ENCODE measurements at regions not wholly inside any gene's neighbourhood (a gene's known extent, or its start where the extent isn't known, plus 50 kb on each side); places are given as distances from the start of the nearest gene placed in this dataset.
"Not testable (repeated sequence)": the region's sequence is repeated elsewhere in the genome, so short reads cannot be mapped to it uniquely, and the experiment has no call there.

GRCh38 chr3:25844891-25845290, 55.0 kb downstream of the OXSM start:
- no peak for DNase-seq

GRCh38 chr3:25846282-25846681, 56.4 kb downstream of the OXSM start:
- no peak for DNase-seq

- no peak for DNase-seq
Observed at GRCh38 chr3:25849091-25849490, 59.2 kb downstream of the OXSM start.

DNA sequence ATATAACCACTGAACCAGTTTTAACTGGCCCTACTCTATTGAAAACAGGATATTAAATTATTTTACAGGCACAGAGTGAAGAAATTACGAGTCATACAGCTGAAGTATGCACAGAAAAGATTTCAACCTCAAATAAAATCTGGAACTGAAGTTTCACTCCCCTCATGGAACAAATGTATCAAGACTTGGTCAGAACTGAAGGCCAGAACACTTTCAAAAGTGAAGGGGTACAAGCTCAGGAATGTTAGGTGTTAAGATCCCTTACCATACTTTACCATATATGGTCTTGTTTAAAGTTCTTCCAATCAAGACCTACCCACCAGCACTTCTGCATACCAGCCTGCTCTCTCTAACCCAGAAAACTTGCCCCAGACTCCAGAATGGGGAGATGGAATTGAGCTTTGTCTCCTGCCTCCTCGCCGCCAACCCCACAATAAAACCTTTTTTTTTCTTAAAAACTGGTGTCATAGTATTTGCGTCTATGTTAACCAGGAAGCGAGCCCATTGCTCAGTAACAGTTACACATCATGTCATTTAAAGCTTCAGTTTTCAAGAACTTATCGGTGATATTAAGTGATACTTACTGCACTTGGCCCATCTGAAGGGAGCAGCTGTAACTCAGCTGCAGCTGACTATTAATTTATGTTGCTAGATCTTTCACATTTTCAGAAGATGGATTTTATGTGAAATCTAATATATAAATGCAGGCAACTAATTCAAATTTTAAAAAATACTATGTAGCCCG, 59.9 kb downstream of the OXSM start:
- no peak for DNase-seq

DNA sequence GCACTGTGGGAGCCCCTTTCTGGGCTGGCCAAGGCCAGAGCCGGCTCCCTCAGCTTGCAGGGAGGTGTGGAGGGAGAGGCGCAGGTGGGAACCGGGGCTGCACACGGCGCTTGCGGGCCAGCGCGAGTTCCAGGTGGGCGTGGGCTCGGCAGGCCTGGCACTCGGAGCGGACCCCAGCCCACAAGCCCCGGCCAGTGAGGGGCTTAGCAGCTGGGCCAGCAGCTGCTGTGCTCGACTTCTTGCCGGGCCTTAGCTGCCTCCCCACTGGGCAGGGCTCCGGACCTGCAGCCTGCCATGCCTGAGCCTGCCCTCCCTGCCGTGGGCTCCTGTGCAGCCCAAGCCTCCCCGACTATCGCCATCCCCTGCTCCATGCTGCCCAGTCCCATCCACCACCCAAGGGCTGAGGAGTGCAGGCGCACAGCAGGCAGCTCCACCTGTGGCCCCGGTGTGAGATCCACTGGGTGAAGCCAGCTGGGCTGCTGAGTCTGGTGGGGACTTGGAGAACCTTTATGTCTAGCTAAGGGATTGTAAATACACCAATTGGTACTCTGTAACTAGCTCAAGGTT, 61.9 kb downstream of the OXSM start:
- DNase-seq, result not testable (repeated sequence)

DNA sequence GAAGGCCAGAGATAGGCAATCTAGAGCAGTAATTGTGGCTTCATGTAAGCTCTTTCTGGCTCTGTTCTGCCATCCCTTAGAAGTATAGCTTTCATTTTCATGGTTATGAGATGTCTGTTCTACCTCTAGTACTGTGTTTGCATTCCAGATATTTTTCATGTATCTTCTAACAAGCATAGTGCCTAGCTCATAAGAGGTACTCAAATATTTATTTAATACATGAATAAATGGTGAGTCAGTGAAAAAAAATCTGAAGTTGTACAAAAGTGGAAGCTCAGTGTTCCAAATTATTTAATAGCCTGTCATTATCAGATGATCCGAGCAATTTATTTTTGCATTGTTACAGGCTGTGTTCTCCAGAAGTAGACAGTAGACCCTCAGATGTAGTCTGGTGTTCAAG, 64.3 kb downstream of the OXSM start:
- no peak for DNase-seq

DNA sequence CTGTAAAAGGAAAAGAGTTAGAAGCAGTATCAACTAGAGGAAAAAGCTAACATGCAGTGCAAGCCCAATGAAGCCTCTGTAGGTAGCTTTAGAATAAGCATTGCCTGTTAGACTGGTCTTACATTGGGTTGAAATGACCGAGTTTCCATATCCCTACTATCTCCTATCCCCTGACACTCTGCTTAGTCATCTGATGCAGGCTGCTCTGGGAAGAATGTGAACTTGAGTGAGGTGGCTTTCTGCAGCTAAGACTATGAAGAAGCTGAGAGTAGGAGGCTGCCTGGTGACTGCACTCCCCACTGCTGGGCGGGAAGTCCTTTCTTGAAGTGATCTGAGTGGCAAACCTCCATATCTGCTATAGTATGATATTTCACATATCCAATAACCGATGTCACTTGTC, 64.7 kb downstream of the OXSM start:
- no peak for DNase-seq

- DNase-seq, result no peak
Observed at GRCh38 chr3:25855266-25855784, 65.4 kb downstream of the OXSM start.

GRCh38 chr3:25856902-25857518, 67.1 kb downstream of the OXSM start:
- peak; percentile 2 for DNase-seq

DNA sequence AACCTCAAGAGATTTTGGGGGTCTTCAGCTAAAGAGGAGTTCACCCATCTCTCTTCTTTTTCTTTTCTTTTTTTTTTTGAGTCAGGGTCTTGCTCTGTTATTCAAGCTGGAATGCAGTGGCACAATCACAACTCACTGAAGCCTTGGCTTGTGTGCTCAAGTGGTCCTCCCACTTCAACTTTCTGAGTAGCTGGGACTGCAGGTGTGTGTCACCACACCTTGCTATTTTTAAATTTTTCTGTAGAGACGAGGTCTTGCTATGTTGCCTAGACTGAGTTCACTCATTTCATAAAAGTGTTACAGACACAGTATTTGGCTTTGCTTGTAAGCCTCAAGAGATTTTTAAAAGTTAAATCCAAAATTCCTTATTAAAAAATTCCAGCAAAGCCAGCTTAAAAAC, 71.7 kb downstream of the OXSM start:
- DNase-seq, result no peak

DNA sequence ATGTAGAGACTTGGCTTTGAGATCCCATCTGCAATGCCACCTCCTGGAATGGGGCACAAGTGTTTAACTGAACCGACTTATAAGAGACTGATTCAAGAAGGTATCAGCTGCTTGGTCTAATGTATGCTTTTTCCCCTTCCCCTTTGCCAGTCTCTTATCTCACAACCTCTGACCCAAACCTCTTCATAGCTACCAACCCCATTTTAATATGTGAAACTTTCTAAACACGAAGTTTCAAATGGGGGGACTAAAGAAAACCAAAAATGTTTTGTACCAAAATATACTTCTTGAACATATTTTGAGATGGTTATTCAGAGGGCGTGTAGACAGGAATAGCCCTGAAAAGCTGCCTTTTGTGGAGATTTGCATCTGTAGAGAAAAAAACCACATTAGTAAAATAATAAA, 73.1 kb downstream of the OXSM start:
- DNase-seq, result no peak

- no peak for DNase-seq
Observed at GRCh38 chr3:25863416-25863959, 73.6 kb downstream of the OXSM start.

- DNase-seq, result no peak
Observed at GRCh38 chr3:25870452-25870851, 80.6 kb downstream of the OXSM start.

DNA sequence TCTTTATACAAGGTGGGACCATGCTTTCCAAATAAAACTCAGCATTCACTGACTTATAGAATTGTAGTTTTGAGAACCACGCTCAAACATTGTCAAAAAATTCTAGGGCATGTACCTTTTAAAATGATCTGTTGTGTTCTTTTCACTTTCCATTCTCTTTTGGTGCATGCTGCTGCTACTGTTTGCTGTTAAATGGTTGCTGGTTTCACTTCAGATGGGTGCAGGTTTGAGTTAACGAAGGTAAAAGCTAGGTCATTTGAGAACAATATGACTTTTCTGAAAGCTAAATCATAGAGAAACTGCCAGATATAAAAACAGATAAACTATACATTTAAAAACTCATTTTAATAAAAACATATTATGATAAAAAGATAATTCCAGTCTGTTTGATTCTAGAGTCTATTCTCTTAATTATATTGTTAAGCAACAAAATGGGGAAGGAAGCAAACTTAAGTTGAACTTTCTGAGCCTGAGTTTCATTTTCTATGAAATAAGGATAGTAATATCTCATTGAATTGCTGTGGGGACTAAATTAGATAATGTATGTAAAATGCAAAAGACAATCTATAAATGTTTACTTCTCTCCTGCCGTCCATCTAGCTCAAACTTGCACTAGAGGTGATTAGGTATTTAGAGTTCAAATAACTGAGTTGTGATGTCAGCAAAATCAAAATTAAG, 82.4 kb downstream of the OXSM start:
- DNase-seq, result no peak

GRCh38 chr3:25883492-25883891, 93.6 kb downstream of the OXSM start:
- no peak for DNase-seq

DNA sequence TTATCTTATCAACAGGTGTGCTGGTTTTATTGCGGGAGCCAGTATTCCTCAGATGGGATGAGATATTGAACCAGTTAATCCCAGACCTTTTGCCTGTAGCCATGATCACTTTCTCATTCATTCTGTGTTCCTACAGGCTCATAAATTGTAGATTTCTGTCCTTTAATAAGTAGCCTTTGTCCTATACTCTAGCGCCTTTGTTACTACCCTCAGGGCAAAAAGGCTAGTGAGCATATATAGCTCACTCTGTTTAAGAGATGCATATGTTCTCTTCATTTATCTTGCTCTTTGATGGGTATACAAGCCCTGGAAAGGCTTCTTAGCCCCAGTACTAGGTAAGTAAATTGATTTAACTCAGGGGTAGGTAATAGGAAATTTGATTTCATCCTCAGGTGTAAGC, 95.1 kb downstream of the OXSM start:
- DNase-seq, result no peak

DNA sequence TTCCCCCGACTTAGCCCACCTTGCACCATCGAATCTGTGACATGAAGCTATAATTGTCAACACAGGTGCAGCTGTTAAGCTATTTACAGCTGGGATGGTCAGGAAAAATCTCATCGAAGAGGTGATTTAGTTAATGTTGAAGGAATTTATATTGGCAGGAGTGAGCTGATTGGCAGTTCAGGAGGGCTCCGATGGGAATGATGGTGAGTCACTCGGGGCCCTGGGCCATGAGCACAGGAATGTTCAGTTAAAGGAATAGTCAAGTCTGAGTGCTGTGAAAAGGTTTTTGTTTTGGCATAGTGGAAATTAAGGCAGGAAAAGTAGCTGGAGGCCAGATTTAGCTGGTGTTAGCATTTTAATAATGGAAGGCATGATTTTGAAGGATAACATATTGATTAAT, 95.7 kb downstream of the OXSM start:
- no peak for DNase-seq

GRCh38 chr3:25887907-25888306, 98.0 kb downstream of the OXSM start:
- DNase-seq, result no peak

DNA sequence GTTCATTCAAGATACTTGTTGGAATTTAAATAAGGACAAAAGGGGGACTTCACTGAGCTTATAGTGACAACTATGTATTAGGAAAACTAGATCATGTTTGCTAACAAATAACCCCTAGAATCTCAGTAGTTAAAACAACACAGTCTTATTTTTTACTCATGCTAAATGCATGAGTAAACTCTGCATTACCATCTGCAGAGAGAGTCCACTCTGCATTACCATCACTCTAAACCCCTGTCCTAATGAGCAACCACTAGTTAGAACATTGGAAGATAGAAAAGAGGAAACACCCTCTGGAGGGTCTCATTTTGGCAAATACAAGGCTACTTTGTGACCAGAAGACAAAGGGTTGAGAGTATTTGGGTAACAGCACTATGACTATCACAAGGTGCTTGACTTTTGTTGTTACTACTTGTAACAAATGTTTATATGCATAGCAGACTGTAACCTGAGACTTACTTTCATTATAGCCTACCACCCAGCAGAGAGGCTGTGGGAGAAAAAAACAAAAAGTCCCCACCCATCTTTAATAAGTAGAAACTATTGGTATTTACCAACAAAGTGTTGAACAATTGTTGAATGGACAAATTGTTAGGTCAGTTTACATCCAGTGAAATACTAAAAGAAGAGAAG, 99.1 kb downstream of the OXSM start:
- DNase-seq, result no peak

GRCh38 chr3:25889525-25889917, 99.6 kb downstream of the OXSM start:
- no peak for DNase-seq

GRCh38 chr3:25894101-25894500, 104.2 kb downstream of the OXSM start:
- no peak for DNase-seq

GRCh38 chr3:25895031-25895430, 105.1 kb downstream of the OXSM start:
- DNase-seq, result no peak

DNA sequence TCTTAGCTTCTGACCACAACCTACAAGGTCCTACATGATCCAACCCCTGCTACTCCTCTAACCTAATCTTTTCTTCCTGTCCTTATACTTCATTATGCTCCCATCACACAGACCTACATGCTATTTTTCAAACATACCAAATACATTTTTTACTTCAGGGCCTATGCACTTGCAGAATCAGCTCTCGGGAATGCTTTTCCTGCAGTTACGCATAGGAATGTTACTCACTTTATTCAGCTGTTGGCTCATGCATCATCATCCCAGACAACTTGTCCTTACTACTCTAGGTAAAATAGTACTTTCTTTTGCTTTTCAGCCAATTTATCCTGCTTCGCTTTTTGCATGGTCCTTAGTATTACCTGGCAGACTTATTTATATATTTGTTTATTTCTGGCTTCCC, 105.6 kb downstream of the OXSM start:
- no peak for DNase-seq

All from NCI-H1048 (cell line).